GM12872 (cell line): ENCODE measurements at regions not wholly inside any gene's neighbourhood (a gene's known extent, or its start where the extent isn't known, plus 50 kb on each side); places are given as distances from the start of the nearest gene placed in this dataset.

Experiments used
- CTCF ChIP-seq: IDR thresholded peaks from 3 replicates; pipeline ENCODE4 v1.5.1; 2011; ENCODE audit warnings: low read depth, mild to moderate bottlenecking, low read length, moderate library complexity; ENCODE audit not compliant: insufficient read depth

GRCh38 chr6:110543106-110543505 lies 66.7 kb upstream of the SLC22A16 start:
- TF ChIP-seq CTCF, result no peak

GRCh38 chr6:110542311-110543024 lies 66.1 kb upstream of the SLC22A16 start:
- no peak for TF ChIP-seq CTCF

GRCh38 chr6:110541701-110542309 lies 65.4 kb upstream of the SLC22A16 start:
- TF ChIP-seq CTCF, result no peak

- no peak for TF ChIP-seq CTCF
These were observed 62.2 kb upstream of the SLC22A16 start for GRCh38 chr6:110538416-110539160.

- no peak for TF ChIP-seq CTCF
These were observed 61.1 kb upstream of the SLC22A16 start for GRCh38 chr6:110537208-110538123.

GRCh38 chr6:110534731-110535492 lies 58.5 kb upstream of the SLC22A16 start:
- no peak for TF ChIP-seq CTCF
